Stimulated activated CD4-positive, alpha-beta T cell treated with anti-CD3 and anti-CD28 coated beads, Interleukin-12 subunit alpha, Interleukin-12 subunit beta, amount 100 ng/mL, for 48 hours (primary cell): ENCODE measurements at regions not wholly inside any gene's neighbourhood (a gene's known extent, or its start where the extent isn't known, plus 50 kb on each side); places are given as distances from the start of the nearest gene placed in this dataset.

ENCODE experiments used
- DNase-seq, 3 donors: peaks; one replicate each; pipeline ENCODE4 v3.0.0-alpha.2; 2020; ENCODE audit warnings: low read depth in 2 of 3, low spot score in 1 of 3

DNA sequence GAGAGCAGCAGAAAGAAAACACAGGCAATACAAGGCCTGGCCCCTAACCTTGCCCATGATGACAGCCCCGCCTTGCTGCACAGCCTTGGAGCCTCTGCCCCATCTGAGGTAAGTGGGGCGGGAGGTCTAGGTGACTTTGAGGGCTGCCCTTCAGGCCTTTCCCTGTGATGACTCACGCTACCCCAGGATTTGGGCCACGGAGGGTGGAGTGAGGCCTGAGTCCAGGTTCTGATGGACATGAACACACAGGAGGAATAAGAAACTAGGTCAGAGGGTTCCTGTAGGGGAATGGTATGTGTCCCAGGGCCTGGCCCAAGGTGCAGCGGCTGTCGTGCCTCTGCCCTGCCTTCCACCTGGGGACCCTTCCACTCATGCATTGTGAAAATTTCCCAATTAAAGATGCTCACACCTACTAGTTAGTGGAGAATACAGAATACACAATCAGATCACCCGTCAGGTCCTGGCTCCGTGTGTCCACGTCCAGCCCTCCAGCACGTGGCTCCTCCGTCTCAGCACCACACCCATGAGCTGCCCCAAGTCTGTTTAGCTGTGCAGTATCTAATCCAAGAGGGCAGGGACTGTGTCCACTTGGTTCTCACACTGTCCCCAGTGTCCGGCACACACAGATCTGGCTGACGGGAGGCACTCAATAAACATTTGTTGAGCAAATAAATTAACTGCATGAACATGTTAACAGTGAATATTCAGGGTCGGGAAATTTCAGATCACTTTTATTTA lies 111.0 kb downstream of the CHST1 start:
- DNase-seq: no peak

DNA sequence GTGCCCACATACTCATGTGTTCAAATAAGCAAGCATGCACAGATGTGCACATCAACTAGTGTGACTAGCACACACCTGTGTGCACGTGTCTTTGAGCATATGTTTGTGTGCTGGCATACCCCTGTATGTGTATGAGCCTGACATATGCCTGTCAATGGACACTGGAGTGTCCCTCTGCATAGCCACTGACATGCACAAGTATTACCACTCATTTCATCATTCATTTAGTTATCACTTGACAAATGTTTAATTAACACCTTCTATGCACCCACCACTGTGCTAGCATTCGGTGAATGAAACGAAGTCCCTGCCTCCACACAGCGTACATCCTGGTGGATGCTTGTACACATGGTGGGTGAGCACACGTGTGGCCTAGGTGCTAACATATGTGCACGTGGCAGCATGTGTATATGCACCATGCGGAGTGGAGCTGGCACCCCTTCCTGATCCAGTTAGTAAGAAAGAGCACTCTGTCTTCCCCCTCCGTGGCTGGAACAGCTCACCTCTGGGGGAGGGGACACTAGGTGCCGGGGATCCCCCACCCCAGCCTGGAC lies 112.0 kb downstream of the CHST1 start:
- DNase-seq: no peak

DNA sequence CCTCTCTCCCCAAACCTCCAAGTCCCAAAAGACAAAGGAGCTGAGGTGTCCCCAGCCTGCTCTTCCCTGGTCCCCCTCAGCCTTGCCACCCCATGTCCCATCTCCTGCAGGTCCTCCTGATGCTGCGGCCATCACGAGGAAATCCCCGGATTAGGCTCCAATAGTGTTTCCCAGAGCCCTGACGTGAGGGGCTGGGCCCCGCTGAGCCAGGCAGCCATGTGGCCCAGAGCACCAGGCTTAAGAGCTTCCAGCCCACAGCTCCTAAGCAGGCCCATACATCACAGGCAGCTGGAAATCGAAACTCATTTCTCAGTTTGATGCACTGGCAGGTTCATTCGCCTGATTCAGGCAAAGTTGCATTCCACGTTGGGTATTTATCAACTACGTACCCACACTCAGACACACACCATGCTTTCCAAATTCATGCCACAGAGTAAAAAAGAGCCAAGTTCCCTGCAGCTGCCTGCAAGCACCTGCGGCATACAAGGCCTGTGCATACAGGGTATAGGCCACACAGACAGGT lies 114.2 kb downstream of the CHST1 start:
- no peak for DNase-seq

DNA sequence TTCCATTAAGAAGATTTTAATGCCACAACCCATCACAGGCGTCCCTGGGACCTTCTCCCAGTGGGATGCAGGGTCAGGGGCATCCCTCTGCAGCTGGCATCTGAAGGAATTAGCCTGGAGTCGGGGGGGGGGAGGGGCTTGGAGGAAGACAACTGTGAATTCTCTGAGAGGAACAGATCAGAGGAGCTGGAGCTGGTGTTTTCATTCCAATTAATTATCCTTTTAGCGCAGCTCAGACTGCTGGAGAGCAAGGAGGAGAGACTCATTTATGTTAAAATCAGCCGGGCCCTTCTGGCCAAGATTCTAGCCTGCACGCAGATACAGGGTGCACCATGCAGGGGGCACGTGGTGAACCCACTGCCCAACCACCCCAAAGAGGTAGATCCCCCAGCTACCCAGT lies 116.2 kb downstream of the CHST1 start:
- DNase-seq: no peak

DNA sequence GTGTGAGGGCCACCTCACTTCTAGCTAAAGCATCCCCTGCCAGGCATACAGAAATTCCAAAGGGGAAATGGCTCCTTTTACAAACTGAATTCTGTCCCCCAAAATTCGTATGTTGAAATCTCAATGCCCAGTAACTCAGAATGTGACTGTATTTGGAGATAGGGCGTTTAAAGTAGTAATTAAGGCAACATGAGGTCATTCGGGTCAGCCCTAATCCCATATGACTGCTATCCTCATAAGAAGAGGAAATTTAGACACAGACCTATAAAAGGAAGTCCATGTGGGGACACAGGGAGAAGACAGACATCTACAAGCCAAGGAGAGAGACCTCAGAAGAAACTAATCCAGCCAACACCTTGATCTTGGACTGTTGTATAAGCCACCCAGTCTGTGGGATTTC lies 119.1 kb downstream of the CHST1 start:
- no peak for DNase-seq

DNA sequence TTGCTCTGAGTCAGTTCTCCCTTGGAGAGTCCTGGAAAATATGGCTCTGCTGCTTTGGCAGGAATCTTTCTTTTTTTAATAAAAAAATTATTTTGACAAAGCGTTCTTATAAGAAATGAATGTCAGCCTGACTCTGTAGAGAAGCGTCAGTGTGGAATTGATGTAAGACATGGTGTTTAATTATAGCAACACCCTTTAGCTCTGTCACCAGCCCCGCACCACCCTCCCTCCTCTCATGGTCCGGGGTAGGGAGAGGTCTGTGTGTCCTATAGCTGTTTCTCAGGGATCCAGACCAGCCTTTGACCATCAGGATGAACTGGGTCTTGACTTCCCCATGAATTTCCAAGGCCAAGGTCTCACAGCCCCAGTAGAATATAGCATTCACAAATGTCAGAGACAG lies 120.6 kb downstream of the CHST1 start:
- DNase-seq: no peak

DNA sequence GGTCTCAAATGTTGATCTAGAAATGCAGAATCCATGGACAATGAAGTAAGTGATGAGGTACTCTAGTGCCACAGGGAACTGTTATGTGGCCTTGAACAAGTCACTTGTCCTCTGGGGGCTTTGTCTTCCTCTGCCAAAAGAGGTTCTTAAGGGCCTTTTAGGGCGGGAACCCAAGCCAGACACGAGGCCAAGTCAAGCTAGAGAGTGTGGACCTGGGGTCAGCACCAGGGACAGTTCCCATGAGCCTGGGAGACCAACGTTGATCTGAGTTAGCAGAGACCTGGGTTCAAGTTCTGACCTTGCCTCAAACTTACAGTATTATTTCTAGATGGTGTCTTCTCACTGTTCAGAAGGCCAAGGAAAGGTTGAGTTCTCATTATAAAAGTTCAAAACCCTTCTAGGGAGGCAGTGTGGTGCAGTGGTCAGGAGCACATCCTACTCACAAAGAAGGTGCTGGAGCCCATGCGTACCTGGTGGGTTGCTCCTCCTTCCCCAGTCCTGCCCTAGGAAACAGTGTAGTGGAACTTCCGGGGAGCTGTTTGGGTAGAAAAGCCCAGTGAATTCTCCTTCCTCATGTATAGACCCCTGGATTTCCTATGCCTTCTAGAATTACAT lies 121.5 kb downstream of the CHST1 start:
- DNase-seq: peak in 1 of 3 donors; percentile 0

DNA sequence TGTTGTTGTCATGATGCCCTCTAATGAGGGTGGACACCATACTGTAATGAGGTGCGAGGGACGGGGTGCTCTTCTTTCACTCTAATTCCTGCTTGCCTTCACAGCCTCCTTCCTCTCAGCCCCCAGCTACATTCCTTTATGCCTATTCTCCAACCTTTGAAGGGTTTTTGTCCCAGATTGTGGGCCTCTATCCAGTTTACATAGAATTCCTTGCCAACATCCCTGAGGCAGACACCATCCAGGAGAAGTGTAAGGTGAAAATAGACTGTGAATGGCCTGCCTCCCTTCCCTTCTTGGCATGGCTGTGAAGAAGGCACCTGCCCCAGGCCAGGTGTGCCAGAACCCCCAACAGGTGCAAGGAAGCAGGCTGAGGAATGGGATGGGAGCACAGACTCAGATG lies 122.3 kb downstream of the CHST1 start:
- no peak for DNase-seq

DNA sequence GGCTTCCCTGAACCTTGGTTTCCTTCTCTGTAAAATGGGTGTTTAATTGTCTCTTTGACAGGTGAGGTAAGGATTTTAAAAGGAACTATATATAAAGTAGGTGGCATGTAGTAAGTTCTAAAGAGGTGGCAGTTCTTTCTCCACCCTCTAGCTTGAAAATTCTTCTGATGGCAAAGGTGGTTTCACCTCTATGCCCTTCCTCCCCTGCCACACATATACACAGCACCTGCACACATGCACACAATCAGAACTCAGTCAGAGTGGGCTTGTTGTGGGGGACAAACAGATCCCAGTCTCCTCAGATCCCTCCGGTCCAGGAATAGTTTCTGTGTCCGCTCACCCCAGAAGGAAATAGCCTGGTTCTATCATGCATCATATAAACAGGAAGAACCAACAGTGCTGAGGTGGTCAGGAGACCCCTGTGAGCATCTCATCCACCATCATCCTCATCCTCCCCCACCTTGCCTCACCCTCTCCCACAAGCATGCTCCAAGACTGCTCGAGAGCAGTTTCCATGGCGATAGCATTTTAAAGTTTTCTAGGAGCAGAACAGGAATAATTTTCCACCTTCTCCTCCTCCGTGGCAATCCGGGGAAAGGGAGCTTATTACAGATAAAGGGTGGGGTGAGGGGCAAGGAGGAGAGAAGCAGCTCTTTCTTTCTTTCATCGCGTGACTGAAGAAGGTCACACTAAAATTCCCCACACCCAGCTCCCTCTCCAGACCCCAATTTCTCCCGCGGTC lies 123.6 kb downstream of the CHST1 start:
- no peak for DNase-seq

DNA sequence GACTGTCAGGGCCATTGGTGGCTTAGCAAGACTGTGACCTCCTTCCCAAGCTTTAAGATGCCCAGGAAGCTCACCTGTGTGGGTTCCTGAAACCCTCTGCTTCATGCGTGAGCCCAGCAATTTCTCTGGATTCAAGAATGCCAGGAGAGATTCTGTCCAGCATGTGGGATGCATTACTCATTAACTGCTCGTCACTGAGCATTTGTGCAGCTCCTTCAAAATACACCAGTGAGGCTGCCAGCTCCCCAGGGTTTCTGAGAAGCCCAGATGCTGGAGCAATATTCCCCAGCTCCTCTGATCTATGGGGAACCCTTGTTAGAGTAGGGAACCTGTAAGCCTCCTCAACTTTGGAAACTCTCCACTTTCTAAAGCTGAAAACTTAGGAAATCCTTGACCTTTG lies 126.5 kb downstream of the CHST1 start:
- no peak for DNase-seq

DNA sequence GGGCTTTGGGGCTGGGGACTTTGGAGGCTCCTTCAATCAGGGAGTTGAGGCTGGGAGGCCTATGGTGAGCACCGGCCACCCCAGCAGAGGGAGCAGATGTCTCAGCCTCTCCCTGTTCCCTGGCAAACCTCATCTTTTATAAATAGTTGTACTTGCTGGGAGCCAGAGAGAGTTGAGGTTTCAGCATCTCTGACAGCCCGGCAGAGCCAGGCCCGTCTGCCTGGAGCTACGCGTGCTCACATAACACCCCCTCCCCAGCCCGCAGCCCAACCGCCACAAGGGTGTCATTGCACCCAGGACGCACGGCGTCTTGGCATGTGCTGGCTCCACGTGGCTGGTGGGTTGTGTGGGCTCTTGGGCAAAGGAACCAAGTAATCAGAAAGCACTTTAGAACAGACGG lies 127.1 kb downstream of the CHST1 start:
- DNase-seq: no peak

DNA sequence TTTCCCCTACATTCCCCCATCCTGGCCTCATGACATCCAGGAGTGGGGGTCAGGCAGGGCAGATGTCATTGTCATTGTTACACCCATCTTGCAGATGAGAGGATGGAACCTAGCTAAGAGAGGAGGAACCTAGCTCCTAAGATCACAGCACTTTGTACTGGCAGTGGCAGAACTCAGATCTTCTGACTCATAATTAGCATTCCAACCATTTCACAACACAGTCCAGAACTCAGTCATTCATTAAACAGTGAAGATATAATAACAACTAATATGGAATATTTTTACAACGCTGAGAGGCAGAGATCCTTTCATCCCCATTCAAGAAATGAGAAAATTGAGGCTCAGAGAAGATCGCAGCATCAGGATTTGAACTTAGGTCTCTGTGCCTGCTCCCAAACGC lies 127.8 kb downstream of the CHST1 start:
- no peak for DNase-seq

DNA sequence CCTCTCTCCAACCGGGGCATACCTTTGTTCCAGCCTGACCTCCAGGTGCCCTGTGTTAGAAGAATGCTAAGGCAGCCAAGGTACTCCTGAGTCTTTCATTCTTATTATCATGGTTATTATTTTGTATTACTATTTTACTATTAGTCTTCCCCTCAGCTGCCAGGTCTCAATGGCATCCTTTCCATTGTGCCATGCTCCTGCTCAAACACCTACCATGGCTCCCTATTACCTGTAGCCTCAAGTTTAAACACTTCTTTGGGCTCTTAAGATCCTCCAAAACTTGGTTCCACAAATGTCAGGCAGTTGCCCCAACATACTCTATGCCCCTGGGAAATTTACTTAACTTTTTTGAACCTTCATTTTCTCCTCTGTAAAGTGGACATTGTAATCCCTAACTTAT lies 130.4 kb downstream of the CHST1 start:
- no peak for DNase-seq

DNA sequence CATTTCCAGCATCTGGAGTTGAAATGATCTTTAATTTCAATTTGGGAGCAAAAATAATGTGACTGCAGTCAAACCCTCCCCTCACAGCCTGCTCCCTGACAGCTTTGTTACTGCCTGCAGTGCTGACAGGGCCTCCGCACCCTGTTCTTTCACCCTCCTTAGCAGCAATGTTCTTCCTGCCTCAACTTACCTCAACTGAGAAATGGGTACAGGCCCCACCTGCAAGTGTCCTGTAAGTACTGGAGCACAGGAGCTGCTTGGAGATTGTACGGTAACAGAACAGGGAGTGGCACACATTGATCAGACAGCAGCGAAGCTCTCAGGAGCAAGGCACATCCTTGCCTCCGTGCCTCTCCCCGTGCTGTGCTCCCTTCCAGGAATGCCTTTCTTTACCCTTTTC lies 131.3 kb downstream of the CHST1 start:
- DNase-seq: no peak

DNA sequence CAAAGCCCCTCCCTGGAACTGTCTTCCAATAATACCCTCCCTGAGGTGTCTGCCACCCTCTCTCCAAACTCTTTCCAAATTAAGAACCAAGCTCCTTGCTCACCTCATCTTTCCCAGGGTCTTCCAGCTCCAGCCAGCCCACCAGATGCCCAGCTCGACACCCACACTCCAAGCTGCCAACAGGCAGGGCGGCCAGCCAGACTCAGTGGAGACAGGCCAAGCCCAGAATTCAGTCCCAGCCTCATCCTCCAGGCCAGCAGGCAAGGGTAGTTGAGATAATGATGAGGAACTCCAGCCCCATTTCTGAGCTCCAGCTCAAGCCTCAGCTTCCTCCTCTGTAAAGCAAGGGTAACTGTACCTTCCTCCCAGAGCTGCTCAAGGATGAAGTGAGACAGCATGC lies 132.9 kb downstream of the CHST1 start:
- DNase-seq: no peak

DNA sequence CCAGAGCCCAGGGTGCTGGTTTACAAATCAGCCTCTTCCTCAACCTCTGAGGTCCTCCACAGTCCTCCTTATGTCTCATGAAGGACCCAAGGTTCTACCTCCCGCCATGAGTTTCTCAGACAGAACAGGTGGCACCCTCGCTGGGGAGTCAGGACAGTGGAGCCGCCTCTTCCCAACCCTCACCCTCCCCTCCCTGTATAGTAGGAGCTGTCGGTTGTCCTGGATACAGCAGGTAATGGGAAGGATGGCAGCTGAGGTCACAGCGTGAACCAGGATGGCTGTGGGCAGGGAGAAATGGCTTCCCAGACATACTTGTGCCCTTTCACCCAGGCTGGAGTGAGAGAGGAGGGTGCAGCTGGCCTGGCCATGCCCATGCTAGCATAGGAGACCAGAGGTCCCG lies 134.6 kb downstream of the CHST1 start:
- no peak for DNase-seq

DNA sequence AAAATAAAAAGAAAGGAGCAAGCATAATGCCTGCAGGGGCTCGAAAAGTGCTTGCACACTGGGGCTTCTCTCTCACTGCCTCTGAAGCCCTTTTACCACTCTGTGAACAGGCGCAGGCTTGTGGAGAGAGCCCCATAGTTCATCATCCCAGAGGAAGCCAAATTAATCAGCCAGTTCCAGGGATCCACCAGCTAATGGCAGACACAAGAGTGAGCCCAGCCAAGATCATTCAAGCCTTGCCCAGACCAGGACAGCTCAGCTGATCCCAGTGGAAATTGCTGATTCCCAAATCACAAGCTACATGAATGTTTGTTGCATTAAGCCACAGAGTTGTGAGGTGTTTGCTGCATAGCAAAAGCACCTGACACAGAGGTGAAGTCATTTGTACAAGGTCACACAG lies 135.3 kb downstream of the CHST1 start:
- no peak for DNase-seq

DNA sequence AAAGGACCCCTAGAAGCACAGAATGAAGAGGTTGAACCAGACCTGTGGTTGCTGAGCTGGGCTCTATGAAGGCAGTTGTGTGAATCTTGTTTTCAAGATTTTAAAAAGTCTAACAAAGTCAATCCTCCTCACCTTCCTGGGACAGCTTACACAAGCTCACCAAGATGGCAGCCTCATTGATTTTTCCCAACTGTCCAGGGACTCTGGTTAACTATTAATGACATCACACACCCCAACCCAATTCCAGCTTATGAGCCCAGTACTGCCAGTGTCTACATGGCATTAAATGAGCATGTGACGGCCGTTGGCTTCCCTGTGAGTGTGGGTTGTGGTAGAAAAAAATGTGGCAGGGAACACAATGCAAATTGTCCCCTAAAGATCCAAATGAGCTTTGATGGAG lies 137.0 kb downstream of the CHST1 start:
- DNase-seq: no peak

DNA sequence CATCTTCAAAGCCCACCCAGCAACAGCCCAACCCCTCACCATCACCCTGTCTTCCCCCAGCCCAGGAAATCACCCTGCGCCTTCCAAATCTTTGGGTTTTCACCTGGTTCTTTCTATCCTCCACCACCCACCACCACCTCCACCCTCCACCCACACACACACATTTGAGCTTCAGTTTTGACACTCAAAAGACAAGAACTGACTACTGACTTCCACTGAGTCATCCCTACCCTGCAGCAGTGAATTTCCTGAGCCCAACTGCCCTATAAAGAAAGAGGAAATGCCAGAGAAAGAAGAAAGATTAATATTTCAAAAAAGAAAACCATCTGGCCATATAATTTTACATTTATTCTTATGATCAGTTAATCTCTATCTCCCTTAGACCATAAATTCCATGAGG lies 137.5 kb downstream of the CHST1 start:
- DNase-seq: peak in 1 of 3 donors; percentile 2

DNA sequence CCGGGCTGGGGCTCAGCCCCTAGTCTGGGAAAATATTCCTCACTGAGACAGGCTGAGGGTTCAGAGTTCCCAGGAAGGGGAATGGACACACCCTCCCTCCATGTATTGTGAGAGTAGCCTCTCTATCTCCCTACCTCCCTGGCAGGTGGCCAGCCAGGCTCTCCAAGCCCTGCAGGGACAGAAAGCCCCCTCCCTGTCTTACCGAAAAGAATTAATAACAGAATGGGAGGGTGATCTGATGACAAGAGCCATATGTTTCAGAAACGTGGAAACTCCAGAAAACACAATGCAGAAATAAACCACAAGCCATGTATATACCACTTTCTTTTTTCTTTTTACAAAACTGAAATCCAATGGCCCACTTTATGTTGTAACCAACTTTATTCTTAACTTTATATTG lies 140.0 kb downstream of the CHST1 start:
- no peak for DNase-seq

DNA sequence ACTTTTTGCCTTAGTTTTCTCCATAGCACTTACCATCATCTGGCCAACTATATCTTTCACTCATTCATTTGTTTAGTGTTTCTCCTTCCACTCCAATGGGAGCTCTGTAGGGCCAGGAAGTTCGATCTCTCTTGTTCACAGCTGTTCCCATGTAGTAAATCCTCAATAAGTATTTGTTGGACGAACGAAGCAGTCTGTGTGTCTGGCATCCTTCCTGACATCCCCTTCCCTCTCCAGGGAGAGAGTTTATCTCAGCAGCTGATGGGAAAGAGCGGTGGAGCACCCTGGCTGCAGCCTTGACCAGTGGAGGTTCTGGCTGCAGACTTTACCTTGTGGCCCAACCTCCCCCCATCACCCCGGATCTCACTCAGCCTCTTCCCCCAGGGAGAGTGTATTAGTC lies 141.7 kb downstream of the CHST1 start:
- no peak for DNase-seq
